GM12878 (cell line): ENCODE measurements at regions not wholly inside any gene's neighbourhood (a gene's known extent, or its start where the extent isn't known, plus 50 kb on each side); places are given as distances from the start of the nearest gene placed in this dataset.

Experiments used
- ATAC-seq: fragments of 200-7000 bp; cut with Tn5 transposase; 3 replicates; pipeline ENCODE4 v1.9.1; 2020; ENCODE audit warnings: mild to moderate bottlenecking, moderate library complexity
- BruUV-seq: library from RNA; stranded (reverse); fragments of 400-500 nt; replicated peaks from 2 replicates; lab custom pipeline; 2021; lab: Mats Ljungman, UMichigan
- CTCF ChIA-PET: fragments of 300-600 bp; sonication (Branson Sonifier 250); formaldehyde crosslinking; extraction: SDS; loops from one replicate; lab custom pipeline; 2021; ENCODE audit warnings: inconsistent platforms; lab: Yijun Ruan, JAX
- POLR2A ChIA-PET: fragments of 350-600 bp; formaldehyde crosslinking; extraction: SDS; loops from one replicate; lab custom pipeline; 2021; ENCODE audit warnings: inconsistent platforms; lab: Charles Lee
- RAD21 ChIA-PET: fragments of 300-600 bp; sonication (Branson Sonifier 250); formaldehyde crosslinking; loops from one replicate; lab custom pipeline; 2023; ENCODE audit warnings: antibody characterized with exemption; ENCODE audit not compliant: unreplicated experiment; lab: Charles Lee
- SMC1A ChIA-PET: fragments of 300-600 bp; sonication (Branson Sonifier 250); formaldehyde crosslinking; loops from one replicate; lab custom pipeline; 2023; ENCODE audit not compliant: unreplicated experiment, uncharacterized antibody; lab: Charles Lee
- DNase-seq: peaks from one replicate; pipeline ENCODE4 v3.0.0-alpha.2; 2011; ENCODE audit warnings: low read depth, low spot score
- FAIRE-seq: peaks from 3 replicates; lab custom pipeline; 2011; peaks lifted over from hg19 to GRCh38; lab: Jason Lieb, UNC
- H2AFZ ChIP-seq: 2 replicates; pipeline ENCODE4 v1.6.0; 2011; ENCODE audit warnings: low read depth, low read length, control low read depth; ENCODE audit not compliant: control insufficient read depth
- H3K27ac ChIP-seq: 2 replicates; pipeline ENCODE4 v1.5.1; 2011; ENCODE audit warnings: control low read depth; ENCODE audit not compliant: control insufficient read depth, insufficient read depth
- H3K27me3 ChIP-seq, 2 experiments: replicated peaks in 1 of 2; 2 replicates each; pipeline versions ENCODE4 v1.6.0 to v1.6.1; 2011; ENCODE audit warnings: low read length in 1 of 2; ENCODE audit not compliant: control insufficient read depth in 2 of 2, insufficient read depth in 2 of 2
- H3K36me3 ChIP-seq, 2 experiments: 2 replicates each; pipeline ENCODE4 v1.5.1; 2011; ENCODE audit warnings: low read length in 1 of 2; ENCODE audit not compliant: control insufficient read depth in 2 of 2, insufficient read depth in 2 of 2
- H3K4me1 ChIP-seq: 2 replicates; pipeline ENCODE4 v1.6.1; 2011; ENCODE audit warnings: mild to moderate bottlenecking, low read length, moderate library complexity, mixed read lengths; ENCODE audit not compliant: control insufficient read depth, insufficient read depth
- H3K4me2 ChIP-seq: 2 replicates; pipeline ENCODE4 v1.6.0; 2011; ENCODE audit warnings: control low read depth; ENCODE audit not compliant: control insufficient read depth, insufficient read depth
- H3K4me3 ChIP-seq: fragments of 200-600 bp; sonication (generic); 2 replicates; pipeline ENCODE4 v1.5.1; 2016
- H3K79me2 ChIP-seq: 2 replicates; pipeline ENCODE4 v1.6.0; 2011; ENCODE audit warnings: low read length; ENCODE audit not compliant: control insufficient read depth, insufficient read depth
- H3K9ac ChIP-seq: 2 replicates; pipeline ENCODE4 v1.8.0; 2011; ENCODE audit warnings: low read length, control low read depth, mixed read lengths; ENCODE audit not compliant: control insufficient read depth, insufficient read depth
- H3K9me3 ChIP-seq: replicated peaks from 3 replicates; pipeline ENCODE4 v1.5.1; 2011; ENCODE audit warnings: mild to moderate bottlenecking, low read length; ENCODE audit not compliant: control insufficient read depth, insufficient read depth
- H4K20me1 ChIP-seq: 2 replicates; pipeline ENCODE4 v1.6.0; 2011; ENCODE audit not compliant: control insufficient read depth, insufficient read depth
- ELK1 ChIP-seq: IDR thresholded peaks from 2 replicates; pipeline ENCODE4 v1.6.1; 2012; ENCODE audit warnings: low read depth, low read length, improper control_type of control experiment
- HCFC1 ChIP-seq: fragments of 150-350 bp; IDR thresholded peaks from 2 replicates; pipeline ENCODE4 v1.6.1; 2014; ENCODE audit warnings: low read length
- IRF4 ChIP-seq: IDR thresholded peaks from 2 replicates; pipeline ENCODE4 v1.6.1; 2011; ENCODE audit warnings: low read depth, low read length
- JUND ChIP-seq: IDR thresholded peaks from 2 replicates; pipeline ENCODE4 v1.6.1; 2012; ENCODE audit warnings: low read depth, mild to moderate bottlenecking, low read length, improper control_type of control experiment, moderate library complexity
- KAT2A ChIP-seq: conservative IDR thresholded peaks from 2 replicates; pipeline ENCODE4 v1.6.1; 2011; ENCODE audit warnings: low read depth, low read length; ENCODE audit not compliant: control insufficient read depth
- MAX ChIP-seq: IDR thresholded peaks from 2 replicates; pipeline ENCODE4 v1.6.1; 2012; ENCODE audit warnings: low read depth, low read length, improper control_type of control experiment
- MLLT1 ChIP-seq: fragments of 450-650 bp; IDR thresholded peaks from 2 replicates; pipeline ENCODE4 v1.6.1; 2016; ENCODE audit warnings: mild to moderate bottlenecking
- NBN ChIP-seq: fragments of 450-650 bp; IDR thresholded peaks from 2 replicates; pipeline ENCODE4 v1.6.1; 2016
- PML ChIP-seq: IDR thresholded peaks from 2 replicates; pipeline ENCODE4 v1.6.1; 2012; ENCODE audit warnings: low read length, inconsistent platforms
- SP1 ChIP-seq: IDR thresholded peaks from one replicate; pipeline ENCODE4 v1.6.1; 2011; ENCODE audit warnings: low read depth, low read length
- SUPT20H ChIP-seq: IDR thresholded peaks from 2 replicates; pipeline ENCODE4 v1.6.1; 2011; ENCODE audit warnings: low read depth, mild to moderate bottlenecking, low read length, moderate library complexity, borderline replicate concordance; ENCODE audit not compliant: control insufficient read depth
- USF1 ChIP-seq: IDR thresholded peaks from 2 replicates; pipeline ENCODE4 v1.6.1; 2011; ENCODE audit warnings: borderline replicate concordance, low read depth, mild to moderate bottlenecking, moderate library complexity, mixed read lengths, low read length; ENCODE audit not compliant: insufficient read depth; ENCODE audit errors: extremely low read length
- YBX1 ChIP-seq: fragments of 450-650 bp; IDR thresholded peaks from 2 replicates; pipeline ENCODE4 v1.6.1; 2016; ENCODE audit warnings: antibody characterized with exemption
- ZBTB4 ChIP-seq: fragments of 450-650 bp; formaldehyde crosslinking; IDR thresholded peaks from 2 replicates; pipeline ENCODE4 v1.4.0; 2022; ENCODE audit warnings: mild to moderate bottlenecking, moderate library complexity
- ZNF384 ChIP-seq: IDR thresholded peaks from 2 replicates; pipeline ENCODE4 v1.6.1; 2012; ENCODE audit warnings: low read depth, mild to moderate bottlenecking, low read length, improper control_type of control experiment, borderline replicate concordance
- WGBS: methylation state at CpG from one replicate; pipeline ENCODE4 v1.1.6; 2016; ENCODE audit warnings: low lambda C conversion rate; ENCODE audit not compliant: insufficient replicate concordance, insufficient coverage; ENCODE audit errors: missing lambda C conversion rate; 5-methylcytosine and 5-hydroxymethylcytosine counted together
- in situ Hi-C: fragments of 300-500 bp; cut with MboI; formaldehyde crosslinking; loops from 9 replicates; pipeline ENCODE4 v1.14.3; 2018; ENCODE audit warnings: mixed read lengths
- intact Hi-C: fragments of 100-400 bp; cut with micrococcal nuclease; formaldehyde crosslinking; loops from one replicate; pipeline ENCODE4 v1.14.2; 2022; ENCODE audit not compliant: unreplicated experiment

GRCh38 chr2:200748779-200749178 lies 62.9 kb upstream of the BZW1 start:
- Histone ChIP-seq H3K9me3 (no peaks in the 10 kb centered on the region), H3K36me3 (no peaks in the 10 kb centered on the region), H3K4me1 (no peaks in the 10 kb centered on the region), H4K20me1 (no peaks in the 10 kb centered on the region), H3K4me2 (no peak overlapping the region), H3K4me3 (no peak overlapping the region), H2AFZ (no peak overlapping the region), H3K27me3 (peaks cover 0 to 2% of the 10 kb centered on the region in 2 experiments; a peak in 2 of 4 replicates), H3K9ac (no peak overlapping the region), H3K79me2 (no peaks in the 10 kb centered on the region), H3K27ac (no peak overlapping the region)
- intact Hi-C loops, result no loop called here
- ChIA-PET SMC1A (interaction anchor here (0.7 kb wide), 1 partner anchor 8 kb away, joined by 3 read pairs; no protein-coding TSS in a partner anchor), POLR2A (no interaction called here), RAD21 (no interaction called here), CTCF (no interaction called here)
- FAIRE-seq (no peak), DNase-seq (no peak), ATAC-seq (no peak)
- in situ Hi-C loops, result no loop called here
- no TSS peak for BruUV-seq
- WGBS, result 75% methylated on average over 4 of the region's 4 CpGs
- no peak for TF ChIP-seq ELK1
- TF ChIP-seq YBX1, result no peak
- TF ChIP-seq IRF4, result no peak
- TF ChIP-seq MLLT1, result no peak
- TF ChIP-seq SP1, result no peak
- TF ChIP-seq ZBTB4 (CRISPR knock-in tag), result no peak
- TF ChIP-seq USF1, result no peak
- TF ChIP-seq HCFC1, result no peak
- no peak for TF ChIP-seq KAT2A
- no peak for TF ChIP-seq PML
- TF ChIP-seq ZNF384, result no peak
- no peak for TF ChIP-seq SUPT20H
- TF ChIP-seq JUND, result no peak
- TF ChIP-seq MAX, result no peak
- no peak for TF ChIP-seq NBN
